Renal pelvis (tissue), 1 donor: ENCODE measurements at regions not wholly inside any gene's neighbourhood (a gene's known extent, or its start where the extent isn't known, plus 50 kb on each side); places are given as distances from the start of the nearest gene placed in this dataset.

Source experiments
- DNase-seq: peaks from one replicate; pipeline ENCODE4 v3.0.0-alpha.2; 2013

DNA sequence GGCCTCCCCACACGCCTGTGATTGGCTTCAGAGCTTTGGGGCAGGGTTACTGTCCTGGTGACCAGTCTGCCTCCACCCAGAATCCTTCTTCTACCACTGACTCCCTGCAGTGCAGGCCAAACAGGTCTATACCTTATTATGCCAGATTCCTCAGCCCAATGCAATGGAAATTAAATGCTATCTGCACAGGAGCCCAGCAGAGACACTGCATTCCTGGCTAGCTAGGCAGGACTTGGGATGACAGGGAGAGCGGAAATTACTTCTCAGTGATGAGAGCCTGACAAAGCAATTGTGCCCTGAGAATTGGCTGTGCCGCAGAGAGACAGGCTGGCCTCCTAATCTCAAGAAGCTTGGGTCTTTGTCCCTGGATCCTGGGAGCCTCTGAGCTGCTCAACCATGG lies 143.8 kb upstream of the NCAM1 start:
- no peak for DNase-seq

DNA sequence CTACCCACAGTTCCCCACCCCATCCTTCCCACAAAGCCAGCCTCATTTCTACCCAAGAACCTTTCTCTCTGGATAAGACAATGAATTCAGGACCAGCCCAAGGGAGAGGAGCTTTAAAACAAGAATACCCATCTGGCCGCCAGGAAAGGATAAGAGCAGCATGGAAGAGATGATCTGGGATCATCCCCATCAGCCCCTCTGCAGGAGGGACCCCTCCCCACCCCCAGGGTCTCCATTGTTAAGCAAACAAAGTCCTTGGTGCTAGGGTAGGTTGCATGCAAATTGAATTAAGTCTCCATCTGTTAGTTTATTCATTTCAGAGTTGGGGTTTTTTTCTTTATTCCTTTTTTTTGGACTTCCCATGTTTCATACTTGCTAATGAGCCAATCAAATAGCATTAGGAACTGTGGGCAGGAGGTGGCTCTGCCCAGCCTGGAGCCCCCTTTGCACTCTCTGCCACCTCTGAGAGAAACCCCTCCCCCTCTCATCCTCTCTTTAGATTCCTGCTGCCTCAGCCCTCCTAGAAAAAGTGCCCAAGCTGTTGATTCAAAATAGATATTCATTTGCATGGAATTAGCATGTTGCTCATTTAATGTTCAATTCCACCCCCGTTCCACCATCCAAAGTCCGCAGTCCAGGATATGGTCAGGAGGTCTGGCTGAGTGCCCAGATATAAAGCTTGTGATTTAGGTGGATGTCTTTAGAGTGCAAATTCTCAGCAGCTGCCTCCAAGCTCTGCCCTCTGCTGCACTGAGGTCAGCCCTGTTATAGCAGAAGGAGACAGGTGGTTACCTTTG lies 138.5 kb upstream of the NCAM1 start:
- DNase-seq = no peak

DNA sequence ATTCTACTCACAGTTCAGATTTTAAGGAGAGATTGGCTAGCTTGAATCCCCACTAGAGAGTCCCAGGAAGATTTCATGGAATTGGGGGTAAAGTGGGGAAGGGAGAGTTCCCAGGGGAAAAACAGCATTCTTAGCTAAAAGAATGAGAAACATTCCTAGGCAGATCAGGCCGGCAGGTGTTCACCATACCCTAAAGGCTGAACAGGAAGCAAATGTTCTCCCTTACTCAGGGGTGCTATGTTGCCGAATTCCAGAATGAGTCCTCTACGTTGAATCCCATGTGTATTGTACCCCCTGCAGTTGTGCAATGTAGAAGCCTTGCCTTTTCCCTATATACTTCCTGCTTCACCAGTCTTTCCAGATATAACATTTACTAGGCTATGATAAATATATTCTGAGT lies 135.2 kb upstream of the NCAM1 start:
- no peak for DNase-seq

GRCh38 chr11:112826788-112827187 lies 134.4 kb upstream of the NCAM1 start:
- DNase-seq = no peak

- no peak for DNase-seq
These were observed 132.8 kb upstream of the NCAM1 start for GRCh38 chr11:112828421-112828820.

GRCh38 chr11:112829971-112830654 lies 131.1 kb upstream of the NCAM1 start:
- no peak for DNase-seq

DNA sequence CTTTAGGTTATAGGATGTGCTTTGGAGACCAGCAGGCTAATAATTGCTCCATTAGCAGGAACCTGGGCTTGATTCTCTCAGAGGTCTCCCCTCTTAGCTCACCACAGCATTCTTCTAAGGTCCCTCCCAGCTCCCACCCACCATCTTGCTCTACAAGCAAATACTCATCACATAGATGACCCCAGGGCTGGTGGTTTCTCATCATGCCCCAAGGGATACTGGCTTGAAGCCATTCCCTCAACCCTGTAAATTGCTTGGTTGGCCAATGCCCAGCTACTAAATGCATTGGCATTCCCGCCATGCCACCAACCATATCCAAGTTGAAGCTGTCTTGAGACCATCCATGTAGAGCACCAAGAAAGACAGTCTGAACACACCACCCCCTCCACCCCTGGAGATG lies 130.2 kb upstream of the NCAM1 start:
- no peak for DNase-seq

GRCh38 chr11:112831969-112832766 lies 129.1 kb upstream of the NCAM1 start:
- no peak for DNase-seq

- no peak for DNase-seq
These were observed 126.9 kb upstream of the NCAM1 start for GRCh38 chr11:112834277-112834755.

GRCh38 chr11:112835591-112836255 lies 125.5 kb upstream of the NCAM1 start:
- DNase-seq = no peak

GRCh38 chr11:112836256-112836602 lies 125.0 kb upstream of the NCAM1 start:
- DNase-seq = no peak

DNA sequence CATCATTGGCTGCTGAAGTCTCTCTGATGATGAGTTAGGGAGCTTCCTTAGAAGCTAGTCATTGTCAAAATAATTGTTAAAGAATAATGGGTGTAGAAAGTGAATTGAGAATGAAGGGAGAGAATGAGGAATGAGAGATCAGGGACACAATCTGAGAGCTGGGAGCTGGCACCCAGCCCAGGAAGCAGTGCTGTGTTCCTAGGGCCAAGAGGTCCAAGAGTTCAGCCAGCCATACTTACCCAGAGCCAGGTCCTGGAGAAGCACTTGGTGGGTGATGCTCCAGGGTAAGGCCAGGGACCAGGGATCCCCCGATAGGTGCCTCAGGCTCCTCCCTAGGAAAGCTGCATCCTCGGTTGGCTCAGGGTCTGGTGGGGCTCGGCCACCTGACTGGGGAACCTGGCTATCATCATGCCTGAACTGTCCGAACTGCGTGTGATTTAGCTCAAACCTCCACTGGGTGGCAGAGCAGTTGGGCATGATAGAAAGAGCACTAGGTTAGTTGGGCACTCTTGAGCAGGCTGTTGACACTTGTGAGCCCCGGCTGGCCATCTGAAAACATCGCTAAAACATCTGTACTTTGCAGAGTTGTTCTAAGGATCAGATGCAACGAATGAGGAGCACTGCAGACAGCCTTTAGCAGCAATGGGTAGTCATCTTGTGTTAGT lies 123.9 kb upstream of the NCAM1 start:
- DNase-seq = no peak

- DNase-seq = no peak
These were observed 122.2 kb upstream of the NCAM1 start for GRCh38 chr11:112839051-112839450.

- no peak for DNase-seq
These were observed 119.5 kb upstream of the NCAM1 start for GRCh38 chr11:112841729-112842128.

DNA sequence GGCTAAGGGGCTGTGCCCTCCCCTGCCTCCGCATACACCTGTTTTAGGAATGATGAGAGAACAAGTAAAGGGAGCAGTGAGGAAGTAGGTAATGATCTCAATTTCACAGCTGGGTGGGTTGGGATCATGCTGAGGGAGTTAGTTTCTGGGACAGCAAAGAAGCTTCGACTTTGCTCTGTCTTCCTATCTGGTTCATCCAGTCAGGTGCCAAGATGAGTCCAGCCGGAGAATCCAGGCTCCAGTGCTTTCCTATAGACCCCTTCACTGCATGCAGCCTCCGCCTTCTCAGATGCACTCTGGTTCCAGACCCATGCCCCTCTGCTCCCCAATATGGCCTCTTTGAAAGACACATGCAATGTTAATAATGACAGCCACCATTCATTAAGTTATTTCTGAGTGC lies 119.1 kb upstream of the NCAM1 start:
- DNase-seq = no peak

DNA sequence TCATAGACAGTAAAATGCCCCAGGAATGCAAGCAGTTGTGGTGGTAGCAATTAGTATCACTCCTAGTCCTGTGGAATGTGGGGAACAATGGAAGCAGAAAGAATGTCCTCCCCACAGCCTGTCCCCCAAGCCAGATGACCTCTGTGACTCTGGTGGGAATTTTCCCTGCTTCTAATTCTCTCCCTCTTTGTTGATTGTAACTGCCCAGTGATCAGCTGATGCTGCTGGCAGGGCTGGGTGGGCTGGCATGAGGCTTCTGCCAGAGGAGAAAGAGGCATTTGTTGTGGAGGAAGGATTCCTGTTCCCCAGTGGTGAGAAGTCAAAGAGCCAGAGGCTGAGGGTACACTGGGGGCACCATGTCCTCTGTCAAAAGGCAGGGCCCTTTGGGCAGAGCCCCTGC lies 116.7 kb upstream of the NCAM1 start:
- DNase-seq = no peak

DNA sequence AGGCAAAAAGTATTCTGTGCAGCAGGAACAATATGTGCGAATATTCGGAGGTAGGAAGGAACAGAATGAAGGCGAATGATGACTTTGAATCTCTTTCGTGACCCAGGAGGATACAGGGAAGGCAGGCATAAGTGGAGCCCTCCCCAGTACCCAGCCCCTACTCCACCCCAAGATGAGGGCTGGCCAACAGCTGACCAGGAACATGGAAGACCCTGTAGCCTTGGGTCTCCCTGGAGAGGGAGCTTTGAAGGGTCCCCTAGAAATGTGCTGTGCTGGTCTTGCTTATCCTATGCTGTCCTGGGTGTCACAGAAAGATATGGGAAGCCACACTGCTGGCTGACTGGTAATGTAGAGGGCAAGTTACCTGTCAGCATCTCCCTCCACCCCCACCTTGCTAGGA lies 113.7 kb upstream of the NCAM1 start:
- no peak for DNase-seq

DNA sequence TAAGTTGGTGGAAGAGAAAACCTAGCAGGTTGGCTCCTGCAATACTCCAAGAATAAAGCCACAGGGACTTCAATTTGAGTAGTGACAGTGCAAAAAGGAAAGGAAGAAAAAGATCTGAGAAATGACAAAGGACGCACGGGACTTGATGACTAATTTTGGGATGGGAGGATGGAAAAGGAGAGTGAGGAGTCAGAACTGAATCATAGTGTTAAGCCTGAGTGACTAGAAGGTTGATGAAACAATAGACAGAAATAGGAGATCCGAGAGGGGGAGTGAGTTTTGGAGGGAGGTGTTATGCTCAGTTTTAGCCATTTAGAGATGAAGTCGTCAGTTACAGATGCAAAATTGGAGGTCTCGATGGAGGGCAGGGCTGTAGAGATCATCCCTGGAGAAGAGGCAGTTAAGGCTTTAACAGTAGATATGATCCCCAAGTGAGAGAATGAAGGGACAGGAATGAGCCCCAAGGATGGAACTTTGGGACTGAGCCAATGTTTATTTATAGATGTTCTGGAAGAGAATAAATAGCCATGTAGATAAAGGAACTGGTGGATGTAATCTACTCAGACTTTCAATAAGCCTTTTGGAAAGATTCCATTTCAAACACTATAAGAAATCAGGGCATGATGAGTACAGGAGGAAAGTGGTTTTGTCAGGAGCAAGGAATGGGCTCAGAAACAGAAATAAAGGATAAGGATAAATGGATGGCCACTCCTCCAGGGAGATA lies 108.9 kb upstream of the NCAM1 start:
- DNase-seq = no peak

DNA sequence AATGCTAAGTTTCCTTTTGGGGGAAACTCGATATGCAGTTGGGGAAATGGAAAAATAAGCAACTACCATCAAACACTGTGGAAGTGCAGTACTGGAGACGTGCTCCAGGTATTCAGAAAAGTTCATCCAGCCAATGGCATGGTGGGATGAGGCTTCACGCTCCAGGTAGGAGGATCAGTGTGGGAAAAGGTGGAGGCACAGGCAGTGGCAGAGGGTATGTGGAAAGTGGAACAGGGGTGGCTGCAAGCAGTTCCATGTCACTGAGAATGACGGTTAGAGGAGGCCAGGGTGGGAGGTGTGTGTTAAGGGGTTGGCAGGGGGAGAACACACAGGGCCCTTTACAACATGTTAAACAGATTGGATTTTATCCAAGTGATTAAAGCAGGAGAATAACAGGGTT lies 105.1 kb upstream of the NCAM1 start:
- DNase-seq = no peak

DNA sequence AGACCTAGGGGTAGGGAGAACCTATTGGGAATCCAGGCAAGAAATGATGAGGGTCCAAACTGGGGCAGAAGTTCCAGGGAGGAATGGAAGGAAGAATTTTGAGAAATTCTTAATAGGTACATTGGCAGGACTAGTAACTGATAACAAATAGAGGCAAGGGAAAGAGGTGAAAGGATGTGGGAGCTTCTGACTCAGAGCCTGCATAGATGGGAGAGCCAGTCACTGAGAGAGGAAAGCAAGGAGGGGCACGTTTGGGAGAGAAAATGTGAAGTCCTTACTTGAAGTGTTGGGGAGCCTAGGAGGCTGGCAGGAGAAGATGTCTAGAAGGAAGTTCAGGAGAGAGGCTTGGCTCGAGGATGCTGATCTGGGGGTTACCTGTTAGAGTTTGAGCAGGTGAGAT lies 104.6 kb upstream of the NCAM1 start:
- DNase-seq = no peak
